LHCN-M2 (cell line): ENCODE measurements at regions not wholly inside any gene's neighbourhood (a gene's known extent, or its start where the extent isn't known, plus 50 kb on each side); places are given as distances from the start of the nearest gene placed in this dataset.
A peak's percentile ranks its signal among the peaks of the same experiment; 100 is the strongest.

ENCODE experiments used
- DNase-seq: peaks from one replicate; pipeline ENCODE4 v3.0.0-alpha.2; 2012; ENCODE audit warnings: low read depth

GRCh38 chr1:55552636-55553035, 337.5 kb upstream of the USP24 start:
- no peak for DNase-seq

GRCh38 chr1:55547405-55547804, 332.2 kb upstream of the USP24 start:
- DNase-seq = no peak

- no peak for DNase-seq
Measured at GRCh38 chr1:55546553-55546952, 331.4 kb upstream of the USP24 start.

GRCh38 chr1:55544826-55545225, 329.7 kb upstream of the USP24 start:
- no peak for DNase-seq

GRCh38 chr1:55542901-55543504, 327.8 kb upstream of the USP24 start:
- DNase-seq = peak; percentile 31

GRCh38 chr1:55541296-55541695, 326.1 kb upstream of the USP24 start:
- no peak for DNase-seq

- no peak for DNase-seq
Measured at GRCh38 chr1:55539652-55540512, 324.7 kb upstream of the USP24 start.

- DNase-seq = no peak
Measured at GRCh38 chr1:55538428-55538827, 323.3 kb upstream of the USP24 start.

GRCh38 chr1:55536545-55536865, 321.3 kb upstream of the USP24 start:
- no peak for DNase-seq

GRCh38 chr1:55535724-55536544, 320.8 kb upstream of the USP24 start:
- DNase-seq = no peak

GRCh38 chr1:55534565-55535121, 319.5 kb upstream of the USP24 start:
- no peak for DNase-seq

- DNase-seq = no peak
Measured at GRCh38 chr1:55531644-55532043, 316.5 kb upstream of the USP24 start.

GRCh38 chr1:55530749-55531478, 315.8 kb upstream of the USP24 start:
- no peak for DNase-seq

GRCh38 chr1:55529017-55529416, 313.9 kb upstream of the USP24 start:
- no peak for DNase-seq

GRCh38 chr1:55527831-55528230, 312.7 kb upstream of the USP24 start:
- DNase-seq = no peak

GRCh38 chr1:55526716-55527115, 311.6 kb upstream of the USP24 start:
- DNase-seq = no peak

GRCh38 chr1:55524006-55524405, 308.8 kb upstream of the USP24 start:
- no peak for DNase-seq

GRCh38 chr1:55522982-55523381, 307.8 kb upstream of the USP24 start:
- no peak for DNase-seq

GRCh38 chr1:55522353-55522903, 307.3 kb upstream of the USP24 start:
- DNase-seq = no peak

- DNase-seq = no peak
Measured at GRCh38 chr1:55520861-55521260, 305.7 kb upstream of the USP24 start.
